Tibial artery (tissue), 4 donors: ENCODE measurements at regions not wholly inside any gene's neighbourhood (a gene's known extent, or its start where the extent isn't known, plus 50 kb on each side); places are given as distances from the start of the nearest gene placed in this dataset.

Experiments used
- DNase-seq, 2 donors: peaks; one replicate each; pipeline ENCODE4 v3.0.0-alpha.2; 2019
- H3K27ac ChIP-seq, 2 donors: fragments of 200-600 bp; sonication (generic) in 1 of 2; 1 replicate in 1 of 2; 2 replicates in 1 of 2; pipeline ENCODE4 v1.5.1; 2018 to 2019; ENCODE audit warnings: mild to moderate bottlenecking in 1 of 2
- H3K27me3 ChIP-seq, 2 donors: fragments of 200-600 bp; sonication (generic) in 1 of 2; one replicate each; pipeline versions ENCODE4 v1.5.1 to v1.6.0; 2016 to 2019
- H3K36me3 ChIP-seq, 3 donors: fragments of 200-600 bp; sonication (generic) in 2 of 3; one replicate each; pipeline ENCODE4 v1.5.1; 2016 to 2019; ENCODE audit warnings: mild to moderate bottlenecking in 2 of 3
- H3K4me1 ChIP-seq, 4 donors: fragments of 200-600 bp; sonication (generic) in 2 of 4; 1 replicate in 3 of 4; 2 replicates in 1 of 4; pipeline ENCODE4 v1.5.1; 2016 to 2019
- H3K4me3 ChIP-seq, 2 donors: fragments of 200-600 bp; sonication (generic) in 1 of 2; 1 replicate in 1 of 2; 2 replicates in 1 of 2; pipeline ENCODE4 v1.5.1; 2018 to 2019; ENCODE audit warnings: mild to moderate bottlenecking in 2 of 2
- H3K9me3 ChIP-seq, 3 donors: fragments of 200-600 bp; sonication (generic) in 1 of 3; one replicate each; pipeline ENCODE4 v1.5.1; 2016 to 2019
- CTCF ChIP-seq, 2 experiments: fragments of 200-600 bp in 1 of 2; fragments of 450-650 bp in 1 of 2; IDR thresholded peaks; one replicate each; pipeline ENCODE4 v1.5.1; 2017 to 2019; ENCODE audit warnings: antibody characterized with exemption in 2 of 2, mild to moderate bottlenecking in 1 of 2, moderate library complexity in 1 of 2
- intact Hi-C: fragments of 100-400 bp; cut with DNase I; formaldehyde crosslinking; loops from one replicate; pipeline ENCODE4 v1.15.0; 2023; ENCODE audit warnings: low total_unique reads

GRCh38 chr1:222263791-222264190, 284.1 kb downstream of the HHIPL2 start:
- intact Hi-C loops: no loop called here
- Histone ChIP-seq H3K4me3 (no peak overlapping the region), H3K36me3 (no peaks in the 10 kb centered on the region), H3K27ac (no peak overlapping the region), H3K9me3 (no peaks in the 10 kb centered on the region), H3K27me3 (no peaks in the 10 kb centered on the region), H3K4me1 (no peaks in the 10 kb centered on the region)
- DNase-seq: no peak
- no peak for TF ChIP-seq CTCF (IDR thresholded peaks at IDR 0.05)

- intact Hi-C loops: no loop called here
- H3K4me3 ChIP-seq: no peak overlapping the region
- H3K27me3 ChIP-seq: no peaks in the 10 kb centered on the region
- DNase-seq: no peak
- H3K9me3 ChIP-seq: no peaks in the 10 kb centered on the region
- no peaks in the 10 kb centered on the region for H3K36me3 ChIP-seq
- no peak for TF ChIP-seq CTCF (IDR thresholded peaks at IDR 0.05)
- H3K27ac ChIP-seq: no peak overlapping the region
- no peaks in the 10 kb centered on the region for H3K4me1 ChIP-seq
These were observed 290.9 kb downstream of the HHIPL2 start for GRCh38 chr1:222257027-222257426.

GRCh38 chr1:222256058-222256457, 291.8 kb downstream of the HHIPL2 start:
- intact Hi-C loops: no loop called here
- Histone ChIP-seq H3K27me3 (no peaks in the 10 kb centered on the region), H3K27ac (no peak overlapping the region), H3K9me3 (peaks cover 0 to 4% (median 0%) of the 10 kb centered on the region in 3 donors), H3K4me1 (no peaks in the 10 kb centered on the region), H3K36me3 (no peaks in the 10 kb centered on the region), H3K4me3 (no peak overlapping the region)
- no peak for TF ChIP-seq CTCF (IDR thresholded peaks at IDR 0.05)
- no peak for DNase-seq

GRCh38 chr1:222252788-222253187, 295.1 kb downstream of the HHIPL2 start:
- no peaks in the 10 kb centered on the region for H3K36me3 ChIP-seq
- H3K9me3 ChIP-seq: peaks cover 0 to 4% (median 0%) of the 10 kb centered on the region in 3 donors
- intact Hi-C loops: no loop called here
- no peaks in the 10 kb centered on the region for H3K27me3 ChIP-seq
- no peak overlapping the region for H3K27ac ChIP-seq
- no peaks in the 10 kb centered on the region for H3K4me1 ChIP-seq
- no peak for TF ChIP-seq CTCF (IDR thresholded peaks at IDR 0.05)
- no peak for DNase-seq
- H3K4me3 ChIP-seq: no peak overlapping the region

GRCh38 chr1:222251847-222252246, 296.1 kb downstream of the HHIPL2 start:
- H3K36me3 ChIP-seq: no peaks in the 10 kb centered on the region

More at GRCh38 chr1:222251847-222252246, 296.1 kb downstream of the HHIPL2 start:
- Histone ChIP-seq H3K27ac (no peak overlapping the region), H3K4me3 (no peak overlapping the region), H3K9me3 (peaks cover 0 to 4% (median 0%) of the 10 kb centered on the region in 3 donors), H3K4me1 (no peaks in the 10 kb centered on the region), H3K27me3 (no peaks in the 10 kb centered on the region)
- DNase-seq: no peak
- TF ChIP-seq CTCF (IDR thresholded peaks at IDR 0.05): no peak
- intact Hi-C loops: no loop called here
